OCI-LY7 (cell line): ENCODE measurements at regions not wholly inside any gene's neighbourhood (a gene's known extent, or its start where the extent isn't known, plus 50 kb on each side); places are given as distances from the start of the nearest gene placed in this dataset.

ENCODE experiments used
- CTCF ChIP-seq: fragments of 200-600 bp; sonication (generic); conservative IDR thresholded peaks from 2 replicates; pipeline ENCODE4 v1.5.1; 2014; ENCODE audit warnings: mild to moderate bottlenecking, antibody characterized with exemption, low read length, moderate library complexity, mixed read lengths
- EZH2phosphoT487 ChIP-seq: fragments of 200-600 bp; sonication (generic); IDR thresholded peaks from 2 replicates; pipeline ENCODE4 v1.6.1; 2018; ENCODE audit warnings: low read depth, borderline replicate concordance, mild to moderate bottlenecking, mixed run types, antibody characterized with exemption, low read length, moderate library complexity, mixed read lengths

- TF ChIP-seq CTCF (no peak), EZH2phosphoT487 (no peak)
Observed at GRCh38 chr4:26171941-26172340, 148.9 kb upstream of the RBPJ start.
